ENCODE measurements at regions not wholly inside any gene's neighbourhood (a gene's known extent, or its start where the extent isn't known, plus 50 kb on each side); places are given as distances from the start of the nearest gene placed in this dataset.

DNA sequence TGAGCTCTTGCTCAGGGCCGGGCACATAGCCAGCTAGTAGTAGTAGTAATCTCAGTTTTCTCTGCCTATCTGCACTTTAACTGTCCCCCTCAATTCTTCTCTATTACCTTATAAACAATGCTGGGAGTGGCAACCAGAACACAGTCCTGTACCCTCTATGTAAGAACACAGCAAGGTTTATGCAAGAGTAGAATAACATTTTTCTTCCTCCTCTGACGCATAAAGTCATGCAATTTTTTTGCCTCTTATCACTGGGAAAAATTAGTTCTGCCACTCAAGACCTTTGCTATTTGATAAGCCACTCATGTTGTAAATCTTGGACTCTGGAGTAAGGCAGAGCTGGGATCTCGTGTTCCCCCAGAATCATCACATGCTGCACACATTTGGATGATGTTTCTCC is 200.7 kb upstream of the SOX11 start:
- no peak for DNase-seq (ENCODE audit: low spot score)

DNA sequence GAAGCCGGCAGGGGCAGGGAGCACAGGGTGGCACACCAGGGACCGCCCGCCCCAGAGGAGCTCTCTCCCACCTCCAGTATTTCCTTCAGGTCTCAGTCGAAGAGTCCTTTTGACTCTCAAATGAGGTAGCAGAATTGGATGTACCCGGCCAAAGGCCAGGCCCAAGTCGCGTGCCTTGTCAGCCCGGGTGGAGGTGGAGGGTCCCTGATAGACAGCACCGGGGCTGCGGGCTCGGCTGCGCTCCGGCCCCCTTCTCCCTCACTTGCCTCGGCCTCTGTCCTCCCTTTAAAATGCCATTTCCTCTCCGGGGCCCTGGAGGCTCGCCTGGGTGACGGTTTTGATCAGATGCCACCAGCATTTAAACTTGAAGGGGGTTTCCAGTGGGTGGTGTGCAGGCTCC is 198.9 kb upstream of the SOX11 start:
- no peak for DNase-seq (ENCODE audit: low spot score)

DNA sequence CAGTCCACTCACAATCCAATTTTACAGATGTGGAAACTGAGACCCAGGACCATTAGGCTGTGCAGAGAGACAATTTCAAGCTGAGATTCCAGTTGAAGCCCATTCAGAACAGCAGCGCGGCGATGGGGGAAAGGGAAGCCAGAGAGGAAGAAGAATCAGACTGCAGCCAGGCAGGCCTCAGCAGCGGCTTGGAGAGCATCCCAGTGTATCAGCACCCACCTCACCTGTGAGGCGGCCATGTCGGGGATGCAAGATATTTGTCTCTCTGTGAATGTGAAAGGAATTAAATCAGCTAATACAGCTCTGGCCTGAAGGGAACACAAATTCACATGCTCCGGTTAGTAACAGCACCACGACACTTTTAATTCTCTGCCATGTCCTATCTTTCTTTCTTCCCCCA is 198.0 kb upstream of the SOX11 start:
- DNase-seq (ENCODE audit: low spot score), result no peak

DNA sequence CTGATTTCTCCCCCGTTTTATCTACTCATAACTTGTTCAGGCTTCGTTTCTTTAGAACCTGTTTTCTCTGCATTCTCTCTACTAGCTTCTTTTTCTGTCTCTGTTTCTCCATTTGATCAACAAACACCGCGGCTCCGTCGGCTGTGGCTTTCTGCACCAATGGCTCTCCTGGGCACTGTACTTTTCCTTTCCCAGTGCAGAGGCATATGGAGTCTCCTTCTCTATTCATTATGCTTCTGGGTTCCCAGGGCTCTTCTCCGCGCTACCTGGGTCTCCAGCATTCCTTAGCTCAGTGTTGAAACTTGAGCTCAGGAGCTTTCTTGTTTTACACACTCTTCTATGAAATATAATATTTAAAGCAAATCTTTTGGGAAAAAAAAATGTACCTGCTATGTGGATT is 196.6 kb upstream of the SOX11 start:
- no peak for DNase-seq (ENCODE audit: low spot score)

DNA sequence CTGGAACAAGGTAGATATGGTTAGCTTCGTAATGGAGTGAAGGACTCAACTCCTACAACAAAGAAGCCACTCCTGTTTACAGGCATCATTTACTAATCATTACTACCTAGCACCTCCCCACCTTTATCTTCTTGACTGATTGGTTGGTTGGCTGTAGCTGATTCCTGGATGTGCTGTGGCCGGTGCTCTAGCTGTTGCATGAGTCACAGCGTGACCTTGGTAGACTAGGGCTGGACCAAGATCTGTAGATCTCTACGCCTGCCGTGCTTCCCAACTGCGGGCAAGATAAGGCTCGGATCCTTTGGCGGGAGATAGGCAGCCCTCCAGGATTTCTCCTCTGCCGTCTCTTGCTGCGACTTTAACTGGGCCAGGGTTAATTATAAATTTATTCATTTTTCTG is 194.3 kb upstream of the SOX11 start:
- DNase-seq (ENCODE audit: low spot score), result no peak

DNA sequence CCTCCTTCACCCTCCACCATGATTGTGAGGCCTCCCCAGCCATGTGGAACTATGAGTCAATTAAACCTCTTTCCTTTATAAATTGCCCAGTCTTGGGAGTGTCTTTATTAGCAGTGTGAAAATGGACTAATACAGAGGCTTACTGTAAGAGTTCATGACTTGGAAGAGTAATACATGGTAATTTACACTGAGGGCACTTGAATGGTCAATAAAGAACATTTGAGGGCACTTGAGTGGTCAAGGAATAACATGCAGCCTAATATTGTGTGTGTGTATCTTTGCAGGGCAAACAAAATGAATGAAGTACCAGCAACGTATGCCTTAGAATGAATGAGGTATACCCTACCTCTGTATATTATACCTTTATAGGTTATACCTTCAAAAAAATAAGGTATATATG is 190.4 kb upstream of the SOX11 start:
- DNase-seq (ENCODE audit: low spot score), result no peak

DNA sequence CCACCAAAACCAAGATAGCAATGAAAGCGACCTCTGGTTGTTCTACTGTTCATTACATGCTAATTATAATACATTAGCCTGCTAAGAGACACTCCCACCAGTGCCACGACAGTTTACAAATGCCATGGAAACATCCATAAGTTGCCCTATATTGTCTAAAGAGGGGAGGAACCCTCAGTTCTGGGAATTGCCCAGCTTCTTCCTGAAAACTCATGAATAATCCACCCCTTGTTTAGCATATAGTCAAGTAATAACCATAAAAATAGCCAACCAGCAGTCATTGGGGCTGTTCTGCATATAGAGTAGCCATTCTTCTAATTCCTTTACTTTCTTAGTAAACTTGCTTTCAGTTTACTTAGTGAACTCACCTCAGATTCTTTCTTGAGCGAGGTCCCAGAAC is 189.8 kb upstream of the SOX11 start:
- no peak for DNase-seq (ENCODE audit: low spot score)

DNA sequence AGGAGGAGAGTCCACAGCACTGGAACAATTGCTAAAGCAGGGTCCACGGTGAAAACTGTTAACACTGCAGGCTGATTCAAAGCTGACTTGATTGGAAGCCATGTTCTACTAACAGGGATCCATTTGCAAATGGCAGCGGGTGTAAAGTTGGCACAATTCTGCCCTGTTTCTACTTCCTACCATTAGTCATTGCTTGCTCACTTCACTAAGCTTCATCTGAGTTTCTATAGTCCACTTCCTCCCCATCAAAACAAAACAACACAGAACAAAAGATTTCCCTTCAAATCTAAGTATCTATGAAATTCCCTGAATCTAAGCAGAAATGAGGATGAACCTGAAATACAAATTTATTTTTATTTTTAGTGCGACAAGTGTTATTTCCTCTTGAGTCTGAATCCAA is 187.4 kb upstream of the SOX11 start:
- DNase-seq (ENCODE audit: low spot score), result no peak

DNA sequence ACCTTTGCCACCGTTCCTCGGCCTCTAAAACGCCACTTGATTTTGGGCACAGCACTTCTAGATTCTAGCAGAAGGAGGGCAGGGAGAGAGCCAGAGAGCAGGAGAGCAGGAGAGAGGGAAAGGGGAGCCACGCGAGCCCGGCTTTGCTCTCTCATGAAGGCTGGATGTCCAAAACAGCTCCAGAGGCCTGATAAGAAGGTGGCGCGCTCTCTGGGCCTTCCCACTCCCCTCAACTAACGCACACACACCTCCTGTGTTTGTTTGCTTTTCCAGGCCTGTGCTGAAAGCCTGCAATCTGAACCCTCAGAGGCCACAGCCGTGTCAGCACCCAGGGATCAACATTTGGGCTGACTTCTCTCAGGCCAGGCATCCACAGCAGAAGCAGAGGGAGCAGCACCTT is 184.8 kb upstream of the SOX11 start:
- DNase-seq (ENCODE audit: low spot score), result no peak

DNA sequence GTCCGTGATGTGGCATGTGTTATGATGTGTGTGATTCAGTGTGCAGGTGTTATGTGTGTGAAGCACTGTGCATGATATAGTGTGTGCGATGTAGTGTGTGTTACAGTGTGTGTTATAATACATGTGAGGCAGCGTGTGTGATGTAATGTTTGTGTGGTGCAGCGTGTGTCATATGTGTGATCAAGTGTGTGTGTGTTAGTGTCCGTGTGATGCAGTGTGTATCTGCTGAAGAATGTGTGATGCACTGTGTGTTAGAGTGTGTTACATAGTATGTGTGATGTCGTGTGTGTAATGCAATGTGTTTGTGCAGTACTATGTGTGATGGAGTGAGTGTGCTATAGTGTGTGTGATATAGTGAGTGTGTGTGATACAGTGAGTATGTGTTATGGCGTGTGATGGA is 182.8 kb upstream of the SOX11 start:
- DNase-seq (ENCODE audit: low spot score), result no peak

DNA sequence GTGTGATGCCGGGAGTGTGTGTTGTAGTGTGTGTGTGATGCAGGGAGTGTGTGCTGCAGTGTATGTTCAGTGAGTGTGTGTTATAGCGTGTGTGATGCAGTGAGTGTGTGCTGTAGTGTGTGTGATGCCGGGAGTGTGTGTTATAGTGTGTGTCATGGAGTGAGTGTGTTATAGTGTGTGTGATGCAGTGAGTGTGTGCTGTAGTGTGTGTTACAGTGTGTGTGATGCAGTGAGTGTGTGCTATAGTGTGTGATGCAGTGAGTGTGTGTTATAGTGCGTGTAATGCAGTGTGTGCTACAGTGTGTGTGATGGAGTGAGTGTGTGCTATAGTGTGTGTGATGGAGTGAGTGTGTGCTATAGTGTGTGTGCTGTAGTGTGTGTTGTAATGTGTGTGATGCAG is 182.1 kb upstream of the SOX11 start:
- no peak for DNase-seq (ENCODE audit: low spot score)

DNA sequence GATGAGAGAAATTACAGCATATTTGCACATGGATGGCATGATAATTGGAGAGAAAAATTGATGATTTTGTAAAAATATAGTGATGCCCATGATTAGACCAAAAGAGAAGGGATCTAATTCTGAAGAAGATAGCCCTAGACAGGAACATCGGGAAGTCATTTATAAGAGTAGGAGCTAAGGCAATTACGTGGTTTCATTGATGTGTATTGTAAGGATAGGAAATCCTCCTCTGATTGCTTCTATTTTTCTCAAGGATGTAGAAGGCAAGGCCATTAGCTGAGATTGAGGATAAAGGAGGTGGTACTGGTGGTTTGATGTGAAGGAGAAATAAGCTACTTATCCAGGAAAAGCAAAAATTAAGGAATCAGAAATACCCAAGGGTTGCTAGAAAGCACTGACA is 176.5 kb upstream of the SOX11 start:
- DNase-seq (ENCODE audit: low spot score), result no peak

DNA sequence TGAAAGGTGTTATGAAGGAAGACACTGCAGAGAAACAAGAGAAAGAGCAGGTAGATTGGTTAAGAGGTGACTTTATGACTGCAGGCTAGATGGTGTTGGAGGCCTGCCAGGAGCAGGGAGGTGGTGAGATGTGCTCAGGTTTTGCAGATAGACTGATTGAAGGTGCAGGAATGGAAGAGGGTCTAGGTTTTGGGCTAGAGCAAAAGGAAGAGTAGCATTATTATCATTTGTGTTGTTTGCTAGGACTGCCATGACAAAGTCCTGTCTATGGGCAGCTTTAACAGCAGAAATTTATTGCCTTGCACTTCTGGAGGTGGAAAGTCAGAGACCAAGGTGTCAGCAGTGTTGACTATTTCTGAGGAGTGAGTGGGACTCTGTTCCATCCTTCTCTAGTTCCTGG is 172.9 kb upstream of the SOX11 start:
- DNase-seq (ENCODE audit: low spot score), result no peak

DNA sequence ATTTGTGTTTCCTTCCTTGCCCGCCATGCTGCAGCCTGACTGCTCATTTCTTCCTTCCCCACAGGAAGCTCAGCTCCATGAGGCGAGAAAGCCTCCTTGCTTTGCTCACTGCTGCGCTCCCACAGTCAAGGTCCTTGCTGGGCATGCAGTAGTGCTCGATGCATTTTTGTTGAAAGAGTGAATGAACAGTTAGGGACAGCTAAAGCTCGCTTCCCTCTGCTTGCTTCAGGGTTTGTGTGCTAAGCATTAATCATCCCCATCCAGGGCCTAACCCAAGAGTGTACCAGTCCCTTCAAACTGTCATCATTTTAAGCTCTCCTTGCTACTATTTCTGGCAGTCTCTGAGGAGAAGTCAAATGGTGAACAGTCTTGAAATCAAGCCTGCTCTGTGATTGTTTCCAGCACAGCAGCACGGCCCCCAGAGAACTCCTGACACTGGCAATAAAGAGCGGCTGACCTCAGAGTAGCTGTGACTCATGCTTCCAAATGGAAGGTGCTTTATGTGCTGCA is 171.7 kb upstream of the SOX11 start:
- DNase-seq (ENCODE audit: low spot score), result no peak

DNA sequence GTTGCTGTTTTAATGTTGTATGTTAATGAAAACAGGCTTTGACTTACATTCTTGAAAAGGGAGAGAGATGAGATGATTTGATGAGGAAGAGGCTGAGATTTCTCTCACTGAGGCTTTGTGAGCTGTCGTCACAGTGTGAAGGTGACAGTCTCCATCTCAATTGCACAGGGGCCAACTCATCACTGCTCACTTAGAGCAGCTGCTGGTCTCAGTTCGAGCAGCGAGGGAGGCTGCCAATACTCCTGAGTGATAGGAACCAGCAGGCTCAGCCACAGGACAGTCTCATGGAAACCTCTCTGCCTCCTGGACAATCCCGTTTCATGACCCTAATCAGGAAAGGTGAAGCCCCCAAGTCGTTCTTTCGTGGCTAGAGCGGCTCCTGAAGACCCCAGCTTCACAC is 170.7 kb upstream of the SOX11 start:
- no peak for DNase-seq (ENCODE audit: low spot score)

DNA sequence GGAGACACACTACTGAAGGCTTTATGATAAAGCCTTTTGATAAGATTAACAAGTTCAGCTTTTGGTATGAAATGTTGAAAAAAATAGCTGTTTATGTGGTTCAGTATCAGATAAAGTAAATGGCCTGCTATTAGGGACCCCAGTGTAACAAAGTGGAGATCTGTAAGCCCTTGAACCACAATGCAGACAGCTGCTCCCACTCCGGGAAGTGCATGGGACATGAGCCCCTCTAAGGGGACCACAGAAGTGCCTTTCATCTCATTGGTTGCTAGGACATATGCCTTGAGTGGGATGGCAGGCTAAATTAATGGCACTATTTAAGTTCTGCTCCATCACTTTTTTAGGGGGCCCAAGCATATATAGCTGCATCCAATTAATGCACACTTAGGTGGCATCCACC is 167.6 kb upstream of the SOX11 start:
- no peak for DNase-seq (ENCODE audit: low spot score)

DNA sequence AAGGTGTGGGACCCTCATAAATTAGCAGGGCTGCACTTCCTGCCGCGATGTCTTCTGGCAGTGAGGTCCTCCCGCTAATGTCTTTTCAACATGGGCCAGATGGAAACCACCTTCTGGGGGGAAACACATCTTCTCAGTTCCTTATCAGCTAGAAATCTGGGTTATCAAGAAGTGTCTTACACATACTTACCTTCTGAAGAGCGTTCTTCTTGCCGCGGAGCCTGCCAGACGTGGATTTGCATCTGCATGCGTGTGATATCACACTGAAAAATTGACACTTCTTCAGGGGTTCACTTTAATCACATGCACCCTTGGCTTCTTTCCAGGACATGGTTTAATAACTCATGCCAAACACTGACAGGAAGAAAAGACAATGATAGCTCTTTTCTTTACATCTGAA is 163.5 kb upstream of the SOX11 start:
- DNase-seq (ENCODE audit: low spot score), result no peak

DNA sequence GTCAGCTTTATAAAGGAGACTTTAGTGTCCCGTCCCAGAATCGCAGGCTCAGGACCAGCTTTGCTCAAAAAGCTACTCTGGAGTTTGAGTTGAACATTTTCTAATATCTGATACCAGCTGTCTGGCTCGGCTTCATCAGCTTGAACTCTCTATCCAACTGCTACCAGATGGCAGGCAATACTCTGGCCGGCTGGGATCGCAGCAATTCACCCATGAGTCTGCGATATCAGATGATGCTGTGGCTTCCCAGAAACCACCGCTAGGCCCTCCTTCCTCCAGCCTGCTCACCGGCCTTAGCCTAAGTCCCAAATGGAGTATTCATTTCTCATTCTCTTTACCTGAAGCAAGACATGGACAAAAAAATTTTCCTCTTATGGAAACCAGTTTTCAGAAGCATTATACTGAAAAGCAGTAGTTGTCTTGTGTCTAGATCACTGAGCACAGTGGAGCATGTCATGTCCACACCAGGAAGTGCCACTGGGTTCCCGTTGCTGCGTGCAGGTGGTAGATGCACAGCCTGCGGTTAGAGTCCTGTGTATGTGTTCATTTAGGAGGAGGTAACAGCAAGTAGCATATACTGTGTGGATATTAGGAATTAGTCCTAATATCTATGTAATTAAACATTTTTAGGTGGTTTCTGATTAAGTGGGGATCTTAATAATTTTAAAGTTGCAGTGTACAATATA is 162.0 kb upstream of the SOX11 start:
- DNase-seq (ENCODE audit: low spot score), result no peak

DNA sequence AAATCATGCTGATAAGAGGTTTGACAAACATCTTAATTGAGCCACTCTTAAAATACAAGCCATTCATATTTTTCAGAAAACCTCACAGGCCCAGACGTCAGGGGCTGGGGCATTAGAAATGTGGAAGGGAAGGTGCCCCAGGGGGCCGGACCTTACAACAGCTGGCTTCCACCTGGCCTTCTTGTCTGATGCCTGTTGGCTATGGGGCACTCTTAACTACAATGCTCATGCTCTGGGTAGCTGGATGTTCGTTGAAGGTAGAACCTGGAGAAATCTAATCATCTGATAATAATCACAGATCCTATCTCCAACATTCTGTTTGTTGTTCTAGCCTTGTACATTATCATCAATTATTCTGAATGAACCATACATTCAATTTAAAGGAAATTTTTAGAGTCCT is 156.9 kb upstream of the SOX11 start:
- DNase-seq (ENCODE audit: low spot score), result no peak

DNA sequence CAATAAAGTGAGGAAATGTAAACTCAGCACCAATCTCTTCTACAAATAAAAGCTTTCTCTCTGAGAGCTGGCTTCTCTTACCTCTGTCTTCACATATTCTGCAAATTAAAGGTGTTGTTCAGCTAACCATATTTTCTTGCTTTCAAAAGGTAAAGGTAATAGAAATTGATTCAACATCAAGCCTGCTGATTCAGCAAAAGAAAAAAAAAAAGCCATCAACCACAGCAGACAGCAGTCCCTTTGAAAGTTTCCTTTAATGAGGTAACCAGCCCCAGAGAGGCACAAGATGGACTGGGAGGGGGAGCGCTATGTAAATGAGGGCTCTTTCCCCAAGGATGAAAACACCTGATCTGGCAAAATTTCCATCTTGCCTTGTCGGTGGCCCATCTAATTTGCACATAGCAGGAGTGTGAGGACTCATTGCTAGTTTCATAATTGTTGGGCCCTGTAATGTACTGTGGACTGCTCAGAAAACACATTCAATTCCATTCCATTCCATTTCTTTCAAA is 154.9 kb upstream of the SOX11 start:
- DNase-seq (ENCODE audit: low spot score), result no peak

DNA sequence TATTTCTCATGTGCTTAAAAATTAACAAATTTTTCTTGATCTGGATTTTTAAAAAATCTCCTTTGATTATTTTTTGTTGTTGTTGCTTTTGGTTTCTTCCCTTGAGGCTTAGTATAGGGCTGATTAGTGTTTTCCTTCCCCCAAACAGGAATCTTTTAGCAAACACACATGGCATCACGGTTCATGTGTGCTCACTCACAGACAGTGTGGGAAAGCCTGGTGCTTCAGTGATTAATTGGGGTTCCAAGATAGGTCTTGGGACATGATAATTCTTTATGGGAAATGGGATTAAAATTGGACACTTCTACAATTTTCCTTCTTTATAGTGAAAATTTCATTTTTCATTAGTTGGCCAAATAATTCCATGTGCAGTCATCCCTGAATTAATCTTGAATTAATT is 153.9 kb upstream of the SOX11 start:
- no peak for DNase-seq (ENCODE audit: low spot score)

DNA sequence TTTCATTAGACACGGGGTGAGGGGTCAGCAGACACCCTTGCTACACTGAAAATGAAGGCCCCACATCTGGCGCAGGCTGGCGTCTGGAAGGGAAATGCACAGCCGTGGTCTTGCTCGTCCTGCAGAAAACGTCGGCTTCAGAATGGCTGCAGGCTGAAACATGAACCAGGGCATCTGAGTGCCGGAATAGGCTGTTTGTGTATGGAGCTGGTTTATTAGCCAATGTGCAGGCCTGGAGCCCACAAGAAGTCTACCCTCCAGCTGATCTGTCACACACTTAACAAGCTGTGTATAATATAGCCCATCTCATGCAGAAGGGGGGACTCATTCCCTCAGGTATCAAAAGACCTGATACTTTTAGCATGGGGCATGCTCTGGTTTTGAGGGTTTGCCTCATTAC is 153.4 kb upstream of the SOX11 start:
- no peak for DNase-seq (ENCODE audit: low spot score)

DNA sequence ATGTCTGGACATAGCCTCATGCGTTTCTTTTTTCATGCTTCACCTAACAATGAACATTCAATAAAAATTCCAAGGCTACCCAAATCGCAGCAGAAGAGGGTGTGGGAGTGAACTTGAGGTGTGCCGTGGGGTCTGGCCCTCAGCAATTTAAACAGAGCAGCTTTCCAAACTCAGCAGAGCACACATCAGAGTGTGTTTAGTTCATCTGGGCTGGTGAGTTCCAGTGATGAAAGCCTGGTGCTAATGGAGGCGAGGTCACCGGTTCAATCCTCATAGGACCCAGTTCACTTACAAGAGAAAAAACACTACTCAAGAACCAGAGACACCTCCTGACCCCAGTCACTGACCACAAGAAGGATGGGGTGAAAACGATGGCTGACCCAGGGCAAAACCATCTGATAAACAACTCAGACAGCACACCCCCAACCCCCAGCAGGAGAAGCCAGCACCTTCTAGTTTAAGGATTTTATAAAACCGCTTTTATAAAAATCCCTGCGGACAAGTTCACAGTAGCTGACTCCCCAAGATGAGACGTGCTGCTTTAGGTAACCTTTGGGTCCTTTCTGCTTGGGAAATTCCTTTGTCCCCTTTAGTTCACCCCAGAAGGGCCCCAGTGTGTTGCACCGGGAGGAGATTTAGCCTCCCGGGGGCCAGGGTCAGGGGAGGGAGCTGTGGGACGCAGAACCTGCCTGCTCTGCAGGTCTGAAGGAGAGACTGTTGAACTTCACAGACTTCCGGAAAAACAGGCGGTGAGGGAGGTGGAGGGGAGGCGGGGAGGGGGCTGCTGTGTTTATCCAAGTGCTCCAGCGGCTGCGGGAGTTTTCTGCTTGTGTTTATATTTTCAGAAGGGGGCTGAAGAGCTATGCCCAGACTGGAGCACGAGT is 152.7 kb upstream of the SOX11 start:
- DNase-seq (ENCODE audit: low spot score), result no peak
